Calu3 (cell line): ENCODE measurements at regions not wholly inside any gene's neighbourhood (a gene's known extent, or its start where the extent isn't known, plus 50 kb on each side); places are given as distances from the start of the nearest gene placed in this dataset.

Experiments used
- BruUV-seq: library from RNA; stranded (reverse); fragments of 400-500 nt; replicated peaks from 2 replicates; lab custom pipeline; 2021; lab: Mats Ljungman, UMichigan
- CTCF ChIA-PET: fragments of 300-600 bp; sonication (Branson Sonifier 250); formaldehyde crosslinking; loops from one replicate; lab custom pipeline; 2022; ENCODE audit warnings: antibody characterized with exemption; lab: Charles Lee
- DNase-seq: peaks from one replicate; pipeline ENCODE4 v3.0.0; 2022
- H3K27ac Mint-ChIP-seq: one replicate; pipeline ENCODE4 v1.8.0; 2022; ENCODE audit warnings: mixed read lengths; ENCODE audit not compliant: unreplicated experiment
- H3K27me3 Mint-ChIP-seq: one replicate; pipeline ENCODE4 v1.8.0; 2022; ENCODE audit warnings: mixed read lengths; ENCODE audit not compliant: unreplicated experiment
- H3K36me3 Mint-ChIP-seq: one replicate; pipeline ENCODE4 v1.8.0; 2022; ENCODE audit warnings: mild to moderate bottlenecking, moderate library complexity, mixed read lengths; ENCODE audit not compliant: insufficient read depth, unreplicated experiment
- H3K4me1 Mint-ChIP-seq: one replicate; pipeline ENCODE4 v1.8.0; 2022; ENCODE audit warnings: mild to moderate bottlenecking, low read depth, mixed read lengths; ENCODE audit not compliant: unreplicated experiment
- H3K4me3 Mint-ChIP-seq: one replicate; pipeline ENCODE4 v1.8.0; 2022; ENCODE audit warnings: mild to moderate bottlenecking, low read depth, moderate library complexity, mixed read lengths; ENCODE audit not compliant: unreplicated experiment
- H3K9me3 Mint-ChIP-seq: one replicate; pipeline ENCODE4 v1.8.0; 2022; ENCODE audit warnings: low read depth, mixed read lengths; ENCODE audit not compliant: unreplicated experiment
- intact Hi-C: fragments of 100-400 bp; cut with micrococcal nuclease; formaldehyde crosslinking; loops from one replicate; pipeline ENCODE4 v1.10.0; 2022; ENCODE audit not compliant: unreplicated experiment
- TF ChIP-seq, protein P1 (sequence below): fragments of 200-600 bp; IDR thresholded peaks from one replicate; pipeline ENCODE4 v1.8.0; 2022; ENCODE audit warnings: antibody characterized with exemption; ENCODE audit not compliant: unreplicated experiment

DNA sequence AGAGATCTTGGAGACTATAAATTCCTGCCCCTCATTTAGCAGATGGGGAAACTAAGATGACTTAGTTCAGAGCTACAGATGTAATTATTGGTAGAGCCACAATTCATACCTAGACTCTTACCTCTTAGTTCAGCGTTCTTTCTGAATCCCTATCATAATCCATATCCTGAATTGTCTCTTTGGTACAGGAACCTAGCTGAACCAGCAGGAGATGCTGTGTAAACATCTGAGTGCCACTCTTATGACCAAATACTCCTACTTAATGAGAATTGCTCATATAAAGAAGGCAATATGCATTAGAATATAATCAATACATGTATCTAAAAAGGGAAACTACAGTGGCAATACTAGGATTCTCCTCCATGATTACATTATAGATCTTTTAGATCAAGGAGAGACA is 459.0 kb downstream of the SIPA1L2 start:
- CTCF ChIA-PET, result no interaction called here
- TF ChIP-seq, protein P1, sequence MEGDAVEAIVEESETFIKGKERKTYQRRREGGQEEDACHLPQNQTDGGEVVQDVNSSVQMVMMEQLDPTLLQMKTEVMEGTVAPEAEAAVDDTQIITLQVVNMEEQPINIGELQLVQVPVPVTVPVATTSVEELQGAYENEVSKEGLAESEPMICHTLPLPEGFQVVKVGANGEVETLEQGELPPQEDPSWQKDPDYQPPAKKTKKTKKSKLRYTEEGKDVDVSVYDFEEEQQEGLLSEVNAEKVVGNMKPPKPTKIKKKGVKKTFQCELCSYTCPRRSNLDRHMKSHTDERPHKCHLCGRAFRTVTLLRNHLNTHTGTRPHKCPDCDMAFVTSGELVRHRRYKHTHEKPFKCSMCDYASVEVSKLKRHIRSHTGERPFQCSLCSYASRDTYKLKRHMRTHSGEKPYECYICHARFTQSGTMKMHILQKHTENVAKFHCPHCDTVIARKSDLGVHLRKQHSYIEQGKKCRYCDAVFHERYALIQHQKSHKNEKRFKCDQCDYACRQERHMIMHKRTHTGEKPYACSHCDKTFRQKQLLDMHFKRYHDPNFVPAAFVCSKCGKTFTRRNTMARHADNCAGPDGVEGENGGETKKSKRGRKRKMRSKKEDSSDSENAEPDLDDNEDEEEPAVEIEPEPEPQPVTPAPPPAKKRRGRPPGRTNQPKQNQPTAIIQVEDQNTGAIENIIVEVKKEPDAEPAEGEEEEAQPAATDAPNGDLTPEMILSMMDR, result no peak
- BruUV-seq, result no TSS peak
- Mint-ChIP-seq H3K36me3 (no peaks in the 10 kb centered on the region), H3K4me3 (no peak overlapping the region), H3K4me1 (no peaks in the 10 kb centered on the region), H3K9me3 (peaks cover 8% of the 10 kb centered on the region), H3K27ac (no peak overlapping the region), H3K27me3 (peaks cover 2% of the 10 kb centered on the region)
- intact Hi-C loops, result no loop called here
- DNase-seq, result no peak

DNA sequence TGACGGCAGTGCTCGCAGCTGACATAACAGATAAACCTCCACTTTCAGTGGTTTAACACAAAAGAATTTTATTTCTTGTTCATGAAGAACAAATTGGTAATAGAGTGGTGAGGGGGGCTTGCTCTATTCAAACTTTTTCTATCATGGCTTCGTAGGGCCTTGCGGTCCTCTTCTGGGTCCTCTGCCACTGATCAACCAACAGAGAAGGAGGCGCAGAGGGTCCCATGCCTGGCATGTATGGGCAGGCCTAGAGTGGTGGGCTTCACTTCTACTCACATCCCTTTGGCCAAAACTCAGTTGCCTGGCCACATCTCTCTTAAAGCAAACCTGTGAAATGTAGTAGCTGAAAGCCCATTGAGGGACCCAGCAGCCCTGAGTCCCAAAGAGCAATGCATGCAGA is 460.5 kb downstream of the SIPA1L2 start:
- Mint-ChIP-seq H3K4me3 (no peak overlapping the region), H3K4me1 (no peaks in the 10 kb centered on the region), H3K9me3 (peaks cover 8% of the 10 kb centered on the region), H3K36me3 (no peaks in the 10 kb centered on the region), H3K27ac (no peak overlapping the region), H3K27me3 (no peaks in the 10 kb centered on the region)
- BruUV-seq, result no TSS peak
- intact Hi-C loops, result no loop called here
- CTCF ChIA-PET, result no interaction called here
- TF ChIP-seq, protein P1, result no peak
- no peak for DNase-seq

DNA sequence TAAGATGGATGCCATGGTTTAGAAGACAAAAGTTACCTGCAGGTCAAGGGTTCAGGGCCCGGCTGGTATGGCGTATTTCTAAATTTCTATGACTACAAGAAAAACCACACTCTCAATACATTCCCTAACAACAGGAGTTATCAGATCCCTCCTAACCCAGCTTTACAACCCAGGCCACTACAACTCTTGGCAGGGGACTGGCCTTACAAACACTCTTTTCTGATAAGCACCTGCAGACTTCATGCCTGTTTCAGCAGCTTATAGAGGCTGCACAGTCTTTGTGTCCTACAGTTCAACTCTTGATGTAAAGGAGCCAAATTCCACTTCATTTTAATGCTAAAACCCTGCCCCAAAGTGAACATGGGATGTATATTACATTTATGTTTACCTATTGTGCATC is 461.4 kb downstream of the SIPA1L2 start:
- no peak overlapping the region for H3K27ac Mint-ChIP-seq
- intact Hi-C loops, result no loop called here
- no peaks in the 10 kb centered on the region for H3K27me3 Mint-ChIP-seq
- CTCF ChIA-PET, result no interaction called here
- peaks cover 8% of the 10 kb centered on the region for H3K9me3 Mint-ChIP-seq
- TF ChIP-seq, protein P1, result no peak
- H3K4me3 Mint-ChIP-seq, result no peak overlapping the region
- no peaks in the 10 kb centered on the region for H3K36me3 Mint-ChIP-seq
- no TSS peak for BruUV-seq
- DNase-seq, result no peak
- no peaks in the 10 kb centered on the region for H3K4me1 Mint-ChIP-seq

DNA sequence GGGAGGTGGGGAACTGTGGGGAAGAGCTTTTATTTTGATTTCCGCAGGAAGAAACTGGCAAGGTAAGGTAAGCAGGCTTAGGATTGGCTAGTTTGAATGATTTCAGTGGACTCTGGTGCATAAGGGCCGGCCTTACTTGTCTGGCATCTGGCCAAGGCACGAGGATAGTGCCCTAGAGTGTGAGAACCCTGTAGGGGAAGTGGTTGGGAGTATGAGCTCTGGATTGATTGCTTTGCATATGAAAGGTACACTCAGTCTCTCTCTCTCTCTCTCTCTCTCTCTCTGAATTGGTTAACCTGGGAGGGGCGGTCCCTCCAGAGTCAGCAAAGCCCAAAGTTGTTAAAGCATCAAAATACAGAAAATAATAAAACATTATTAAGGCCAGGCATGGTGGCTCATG is 463.0 kb downstream of the SIPA1L2 start:
- no peaks in the 10 kb centered on the region for H3K4me1 Mint-ChIP-seq

More for the DNA sequence above, 463.0 kb downstream of the SIPA1L2 start:
- no peaks in the 10 kb centered on the region for H3K27me3 Mint-ChIP-seq
- peaks cover 11% of the 10 kb centered on the region for H3K9me3 Mint-ChIP-seq
- intact Hi-C loops, result no loop called here
- DNase-seq, result no peak
- TF ChIP-seq, protein P1, result no peak
- CTCF ChIA-PET, result no interaction called here
- H3K27ac Mint-ChIP-seq, result no peak overlapping the region
- no TSS peak for BruUV-seq
- no peak overlapping the region for H3K4me3 Mint-ChIP-seq
- no peaks in the 10 kb centered on the region for H3K36me3 Mint-ChIP-seq
